NCI-H2081 treated with DMSO at 0.1 percent for 48 hours (cell line): ENCODE measurements at regions not wholly inside any gene's neighbourhood (a gene's known extent, or its start where the extent isn't known, plus 50 kb on each side); places are given as distances from the start of the nearest gene placed in this dataset.
"Not testable (repeated sequence)": the region's sequence is repeated elsewhere in the genome, so short reads cannot be mapped to it uniquely, and the experiment has no call there.

ENCODE experiments used
- DNase-seq: peaks from one replicate; lab custom pipeline; 2025; lab: John Stamatoyannopoulos, UW

DNA sequence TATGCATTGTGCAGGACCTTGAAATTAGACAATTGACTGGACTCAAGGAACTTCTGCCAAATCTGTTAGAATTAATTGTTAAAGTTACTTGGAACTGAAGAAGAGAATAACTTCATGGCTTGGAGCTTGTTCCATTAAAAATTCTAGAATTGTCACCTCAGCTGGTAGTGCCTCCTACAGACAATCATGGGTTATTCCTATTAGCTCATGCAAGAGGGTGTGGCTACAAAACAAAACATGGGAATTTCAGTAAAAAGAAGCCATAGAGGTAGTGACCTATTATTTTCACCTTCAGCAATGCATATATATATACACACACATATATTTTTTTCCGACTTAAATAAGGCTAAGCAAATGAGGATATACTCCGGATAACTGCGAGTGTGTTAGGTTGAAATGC lies 181.9 kb upstream of the DTNA start:
- DNase-seq: no peak

DNA sequence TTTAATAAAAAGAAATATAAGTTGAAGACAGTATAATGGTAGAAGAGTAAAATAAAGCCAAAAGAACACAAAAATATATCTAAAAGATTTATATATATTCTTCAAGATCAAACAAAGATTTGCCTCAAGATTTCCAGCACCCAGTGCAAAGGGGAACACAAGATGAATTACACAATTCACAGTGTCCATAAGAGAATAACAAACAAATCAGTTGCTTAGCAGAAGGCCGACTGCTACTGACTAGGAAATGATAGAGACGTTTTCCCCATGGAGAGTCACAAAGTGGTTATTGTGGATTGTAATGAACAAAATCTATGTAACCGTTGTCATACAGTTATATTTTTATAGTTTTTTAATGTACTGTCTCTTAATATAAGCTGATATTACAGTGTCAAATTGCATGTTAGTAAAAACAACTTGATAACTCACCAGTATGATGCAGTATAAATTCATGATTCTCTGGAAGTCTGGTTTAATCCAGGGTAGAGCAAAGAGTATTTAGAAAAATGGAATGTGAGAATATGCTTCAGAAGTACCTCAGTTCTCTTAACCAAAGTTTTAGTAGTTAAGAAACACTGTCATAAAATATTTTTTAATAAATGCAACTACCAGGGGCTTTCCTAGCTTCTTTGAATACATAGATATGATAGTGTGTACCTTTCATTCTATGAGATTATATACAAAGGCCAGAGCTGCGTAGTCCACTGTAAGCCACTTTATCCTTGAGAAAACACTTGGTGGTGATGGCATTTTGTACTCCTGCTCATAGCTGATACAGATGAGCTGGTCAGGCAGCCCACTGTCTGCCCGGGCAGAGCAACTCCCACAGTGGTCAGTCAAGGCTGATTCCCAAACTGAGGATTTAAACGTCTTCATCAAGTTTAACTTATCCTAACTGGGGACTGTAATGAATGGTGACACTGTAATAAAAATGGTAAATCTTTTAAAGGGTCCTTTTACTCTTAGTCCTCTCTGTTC lies 180.5 kb upstream of the DTNA start:
- DNase-seq: no peak

DNA sequence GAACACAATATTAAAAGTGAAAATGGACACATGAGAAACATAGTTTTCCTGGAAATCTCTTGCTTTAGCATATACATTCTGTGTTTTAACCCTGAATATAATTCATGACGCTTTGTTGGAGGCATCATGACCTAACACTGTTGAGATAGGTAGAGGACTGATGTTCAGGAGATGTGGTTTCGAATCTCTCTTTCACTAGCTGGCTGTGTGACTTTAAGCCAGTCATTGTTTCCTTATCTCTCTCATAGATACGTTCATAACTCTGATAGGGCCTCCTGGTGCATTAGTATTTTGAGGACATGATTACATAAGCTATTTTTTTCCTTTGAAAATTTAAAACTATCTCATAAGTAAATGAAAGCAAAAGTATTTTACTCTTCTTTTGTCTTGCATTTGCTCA lies 179.0 kb upstream of the DTNA start:
- DNase-seq: no peak

DNA sequence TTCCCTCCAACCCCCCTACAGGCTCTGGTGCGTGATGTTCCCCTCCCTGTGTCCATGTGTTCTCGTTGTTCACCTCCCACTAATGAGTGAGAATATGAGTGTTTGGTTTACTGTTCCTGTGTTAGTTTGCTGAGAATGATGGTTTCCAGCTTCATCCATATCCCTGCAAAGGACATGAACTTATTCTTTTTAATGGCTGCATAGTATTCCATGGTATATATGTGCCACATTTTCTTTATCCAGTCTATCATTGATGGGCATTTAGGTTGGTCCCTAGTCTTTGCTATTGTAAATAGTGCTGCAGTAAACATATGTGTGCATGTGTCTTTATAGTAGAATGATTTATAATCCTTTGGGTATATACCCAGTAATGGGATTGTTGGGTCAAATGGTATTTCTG lies 175.5 kb upstream of the DTNA start:
- DNase-seq: not testable (repeated sequence)

DNA sequence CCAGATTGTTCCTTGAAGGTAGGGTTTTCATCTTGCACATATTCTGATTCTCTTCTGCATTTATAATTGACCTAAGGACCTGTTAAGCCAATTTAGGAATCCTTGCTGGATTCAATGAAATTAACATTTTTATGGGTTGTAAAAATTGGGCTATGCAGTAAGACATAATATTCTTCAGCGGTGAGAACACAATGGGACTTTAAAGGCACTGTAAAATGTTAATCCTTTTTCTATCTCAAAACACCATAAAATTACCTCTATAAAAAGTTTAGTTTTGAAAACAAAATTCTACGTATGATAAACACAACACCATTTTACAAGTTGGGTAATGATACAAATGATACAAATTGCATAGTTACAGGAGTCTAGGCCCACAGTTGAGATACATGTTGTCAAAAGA lies 169.2 kb upstream of the DTNA start:
- DNase-seq: no peak

DNA sequence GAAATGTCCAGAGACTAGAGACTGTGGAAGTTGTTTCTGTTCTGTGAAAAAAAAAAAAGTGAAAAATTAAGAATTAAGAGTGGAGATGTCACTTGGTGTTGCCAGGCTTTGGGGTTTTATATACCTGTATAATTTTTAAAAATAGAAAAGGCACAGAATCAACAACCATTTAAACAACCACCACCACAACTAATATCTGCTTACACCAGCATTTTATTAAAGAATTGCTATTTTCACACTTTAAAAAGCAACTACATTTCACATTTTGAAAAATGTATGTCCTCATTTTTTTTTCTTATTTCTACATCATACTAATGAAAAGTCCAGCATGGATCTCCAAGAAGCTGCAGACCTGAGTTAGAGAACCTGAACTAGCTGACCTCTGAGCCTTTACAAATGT lies 167.5 kb upstream of the DTNA start:
- no peak for DNase-seq

DNA sequence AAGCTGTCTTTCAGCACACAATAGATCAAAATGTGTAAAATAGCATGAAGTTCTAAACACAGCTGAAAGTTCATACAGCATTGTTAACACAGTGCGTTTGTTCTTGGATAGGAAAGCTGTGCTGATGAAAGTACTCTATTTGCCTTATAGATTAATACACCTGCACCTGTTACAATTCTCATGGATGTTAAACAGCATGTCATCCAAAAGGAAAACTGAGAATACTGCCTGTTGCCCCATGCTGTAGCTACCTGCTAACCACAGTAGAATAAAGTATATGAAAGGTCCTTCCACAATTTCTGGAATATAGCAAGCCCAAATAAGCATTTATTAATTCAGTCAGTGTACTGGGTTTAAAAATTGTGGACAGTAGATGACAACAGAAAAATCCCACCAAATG lies 166.7 kb upstream of the DTNA start:
- no peak for DNase-seq

DNA sequence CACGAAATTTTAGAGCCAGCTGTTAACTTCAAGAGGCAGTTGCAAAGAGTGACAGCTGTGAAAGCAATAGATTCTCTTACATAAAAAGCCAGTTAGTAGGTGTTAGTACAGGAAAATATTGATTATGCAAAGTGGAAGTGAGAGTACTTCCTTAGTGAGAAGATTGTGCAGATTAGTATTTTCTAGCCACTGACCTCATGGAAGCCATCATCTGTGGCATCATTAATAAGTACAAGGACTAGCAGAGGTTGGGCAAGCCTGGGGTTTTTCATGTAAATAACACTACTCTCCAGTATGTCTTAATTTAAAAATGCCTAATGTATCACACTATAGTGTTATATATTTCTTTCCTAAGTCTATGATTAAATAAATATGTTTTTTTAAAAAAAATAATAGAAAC lies 166.2 kb upstream of the DTNA start:
- no peak for DNase-seq

DNA sequence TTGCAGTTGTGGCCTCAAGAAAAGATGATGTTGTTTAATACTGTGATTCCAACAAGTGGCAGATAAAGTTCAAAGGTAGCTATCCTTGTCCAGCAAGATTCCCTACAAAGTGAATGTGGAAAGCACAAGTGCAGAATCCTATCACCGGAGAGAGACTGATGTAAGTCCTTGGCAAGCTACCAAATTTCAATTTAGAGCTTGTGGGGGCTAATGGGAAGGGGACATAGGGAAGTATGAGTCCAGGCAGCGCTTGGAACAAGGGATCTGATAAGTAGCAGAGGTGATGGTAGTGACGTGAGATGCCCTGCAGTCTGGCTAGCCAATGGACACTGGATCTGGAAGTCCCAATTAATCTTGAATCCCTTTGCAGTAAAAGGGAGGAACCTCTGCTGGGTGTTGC lies 165.2 kb upstream of the DTNA start:
- no peak for DNase-seq

DNA sequence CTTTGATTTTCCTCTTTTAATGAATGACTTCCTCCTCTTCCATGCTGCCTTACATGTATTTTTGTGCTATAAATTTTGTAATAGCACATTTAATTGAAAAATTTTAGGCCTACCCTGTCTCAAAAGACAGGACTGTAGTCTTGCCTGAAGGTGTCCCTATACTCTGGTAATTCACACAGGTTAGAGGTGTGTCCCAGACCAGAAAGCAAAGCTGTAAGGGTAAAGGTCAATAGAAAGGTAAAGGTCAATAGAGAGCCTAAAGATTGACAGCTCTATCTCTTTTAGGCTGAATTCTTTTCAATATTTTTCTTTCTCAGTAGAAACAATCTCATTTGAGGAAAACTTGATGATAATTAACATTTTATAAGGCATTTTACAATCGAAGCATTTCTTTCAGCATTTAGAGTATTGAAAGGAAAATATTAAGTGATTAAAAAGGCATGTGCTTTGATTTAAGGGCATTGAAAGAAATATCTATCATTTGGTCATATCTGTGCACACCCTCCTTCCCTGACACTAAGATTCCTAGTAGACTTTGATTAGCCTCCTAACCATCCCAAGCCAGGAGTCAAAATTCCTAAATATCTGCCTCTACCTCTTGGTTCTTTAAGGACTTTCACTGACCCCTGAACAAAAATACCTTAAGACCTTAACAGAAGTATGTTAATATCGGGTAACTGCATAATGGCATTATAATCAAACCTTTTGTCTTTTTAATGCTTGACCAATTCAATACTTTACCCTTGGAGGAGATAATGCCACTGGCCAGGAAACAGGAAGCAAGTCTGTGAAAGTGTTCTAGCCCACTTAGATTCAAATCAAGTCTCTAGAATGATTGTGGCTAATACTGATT lies 161.8 kb upstream of the DTNA start:
- DNase-seq: no peak

DNA sequence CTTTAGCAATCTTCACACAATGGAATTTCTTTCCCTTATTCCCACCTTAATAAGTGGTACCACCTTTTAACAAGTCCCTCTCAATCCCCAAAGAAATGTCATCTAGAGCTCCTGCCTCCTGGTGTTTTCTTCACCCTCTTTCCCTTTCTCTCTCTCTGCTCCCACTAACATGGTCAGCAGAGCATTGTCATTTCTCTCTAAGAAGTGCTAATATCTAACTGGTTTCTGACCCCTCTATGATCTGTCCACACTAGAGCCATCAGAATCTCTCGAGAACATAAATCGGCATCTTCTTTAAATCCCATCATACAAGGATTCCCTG lies 161.2 kb upstream of the DTNA start:
- DNase-seq: no peak

DNA sequence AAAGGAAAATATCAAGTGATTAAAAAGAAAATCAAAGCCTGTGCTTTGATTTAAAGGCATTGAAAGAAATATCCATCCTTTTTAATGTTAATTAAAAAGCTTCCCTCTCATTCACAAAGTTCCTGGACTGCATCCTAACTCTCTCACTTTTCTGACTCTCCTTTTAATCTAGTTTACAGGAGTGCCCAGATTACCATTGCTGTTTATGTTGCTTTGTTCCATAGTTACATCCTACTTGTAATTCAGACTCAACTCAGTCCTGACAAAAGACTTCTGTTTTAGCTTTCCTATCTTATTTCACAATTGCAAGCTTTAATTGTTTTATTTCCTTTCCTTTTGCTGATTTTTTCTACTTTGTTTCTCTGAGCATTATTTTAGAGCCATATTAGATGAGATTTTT lies 160.7 kb upstream of the DTNA start:
- no peak for DNase-seq

DNA sequence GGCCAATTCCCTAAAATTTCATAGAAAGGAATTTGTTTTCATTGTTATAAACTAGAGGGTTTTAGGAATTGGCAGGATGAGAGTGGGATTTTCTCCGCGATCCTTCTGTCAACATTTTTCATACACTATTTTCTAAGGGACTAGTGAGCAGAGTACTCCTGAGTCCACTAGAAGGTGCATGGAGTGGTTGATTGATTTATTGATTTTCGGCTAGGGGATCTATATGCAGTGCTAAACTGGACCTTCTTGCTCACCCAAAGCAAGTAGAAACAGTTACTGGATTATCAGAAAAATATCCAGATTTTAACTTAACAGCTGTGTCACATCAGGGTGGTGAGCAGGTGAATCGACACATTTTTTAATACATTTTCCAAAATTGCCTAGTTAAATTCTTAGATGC lies 159.9 kb upstream of the DTNA start:
- no peak for DNase-seq

DNA sequence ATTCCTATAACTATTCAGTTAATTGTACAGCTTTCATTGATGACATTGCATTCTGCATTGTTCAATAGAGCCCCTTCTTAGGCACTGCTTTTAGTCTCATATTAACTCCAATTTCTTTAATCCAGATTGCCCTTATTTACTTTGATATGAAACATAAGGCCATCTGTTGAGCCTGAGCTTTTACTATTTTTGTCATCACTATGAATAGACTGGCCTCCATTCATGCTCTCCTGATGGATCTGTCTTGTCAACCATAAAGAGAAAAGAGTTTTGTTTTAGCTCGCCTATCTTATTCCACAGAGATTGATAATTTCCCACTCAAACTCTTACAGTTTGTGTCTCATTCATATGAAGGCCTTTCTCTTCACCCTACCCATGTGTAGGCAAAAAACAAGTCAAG lies 159.2 kb upstream of the DTNA start:
- no peak for DNase-seq

DNA sequence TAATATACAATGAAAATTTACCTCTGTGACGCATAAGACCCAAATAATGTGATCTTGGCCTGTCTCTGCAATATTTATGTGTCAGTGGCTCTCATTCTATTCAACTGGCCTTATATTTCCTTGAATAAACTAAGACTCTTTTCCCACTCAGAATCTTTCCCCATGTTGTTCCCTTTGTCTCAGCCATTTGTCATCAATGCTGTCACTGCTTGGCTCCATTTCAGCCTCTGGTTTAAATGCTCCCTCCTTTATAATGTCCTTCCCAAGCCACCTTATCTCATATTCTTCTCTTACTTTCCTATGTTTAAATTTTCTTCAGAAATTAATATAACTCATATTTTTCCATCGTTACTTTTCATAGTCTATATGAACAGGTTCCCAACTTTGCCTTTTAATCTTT lies 158.3 kb upstream of the DTNA start:
- DNase-seq: no peak

DNA sequence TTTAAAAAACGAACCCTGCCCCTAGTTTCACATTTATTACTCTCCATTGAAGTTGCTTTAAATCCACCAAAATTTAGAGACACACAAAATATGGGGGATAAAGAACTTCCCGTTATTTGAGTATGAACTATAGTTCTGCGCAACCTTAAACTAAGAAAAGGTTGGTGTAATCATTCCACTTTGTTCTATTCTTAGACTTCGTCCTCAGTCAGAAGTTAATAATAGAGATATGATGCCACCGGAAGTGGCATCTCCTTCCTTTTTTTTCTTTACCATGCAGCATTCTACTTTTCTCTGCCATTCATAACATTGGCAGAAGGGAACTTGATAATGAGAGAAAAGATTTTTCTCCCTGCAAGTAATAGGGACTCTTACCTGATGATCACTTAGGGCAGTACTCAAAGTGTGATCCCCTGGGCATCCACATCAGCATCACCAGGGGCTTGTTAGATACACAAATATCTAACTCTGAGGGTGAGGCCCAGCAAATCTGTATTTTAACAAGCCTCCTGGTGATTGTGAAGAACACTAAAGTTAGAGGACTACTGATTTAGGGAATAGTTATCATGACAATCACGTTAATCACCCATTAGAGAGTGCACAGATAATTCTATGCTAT lies 147.7 kb upstream of the DTNA start:
- DNase-seq: no peak

DNA sequence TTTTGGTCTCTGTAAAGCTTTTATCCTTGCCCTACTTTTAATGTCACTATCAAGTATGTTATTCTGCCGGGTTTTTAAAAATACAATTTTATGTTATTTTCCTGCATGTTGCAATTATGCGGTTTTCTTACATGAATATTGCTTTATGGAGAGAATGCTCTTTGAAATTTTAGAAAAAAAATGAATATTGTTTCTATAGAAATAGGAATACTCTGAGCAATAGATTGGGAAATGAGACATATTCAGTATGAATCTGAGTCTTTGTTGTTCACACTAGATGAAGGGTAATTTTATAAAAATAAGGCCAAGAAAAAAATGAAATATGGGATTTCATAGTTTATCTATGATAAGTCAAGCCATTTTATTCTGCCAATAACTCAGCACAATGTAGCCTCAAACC lies 142.2 kb upstream of the DTNA start:
- no peak for DNase-seq

DNA sequence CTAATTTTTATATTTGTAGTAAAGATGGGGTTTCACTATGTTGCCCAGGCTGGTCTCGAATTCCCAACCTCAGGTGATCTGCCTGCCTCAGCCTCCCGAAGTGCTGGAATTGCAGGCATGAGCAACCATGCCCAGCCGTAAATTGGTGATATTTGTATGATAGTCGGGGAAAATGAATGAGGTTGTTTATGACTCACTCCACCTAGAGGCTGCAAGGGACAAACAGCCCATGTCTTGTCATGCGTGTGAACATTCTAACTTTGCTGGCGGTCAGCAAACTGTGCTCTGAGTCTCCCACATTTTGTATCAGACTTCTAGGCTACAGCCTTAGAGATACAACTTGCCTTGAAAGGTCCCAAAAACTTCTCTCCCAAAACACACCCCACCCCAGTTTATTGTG lies 133.5 kb upstream of the DTNA start:
- no peak for DNase-seq

DNA sequence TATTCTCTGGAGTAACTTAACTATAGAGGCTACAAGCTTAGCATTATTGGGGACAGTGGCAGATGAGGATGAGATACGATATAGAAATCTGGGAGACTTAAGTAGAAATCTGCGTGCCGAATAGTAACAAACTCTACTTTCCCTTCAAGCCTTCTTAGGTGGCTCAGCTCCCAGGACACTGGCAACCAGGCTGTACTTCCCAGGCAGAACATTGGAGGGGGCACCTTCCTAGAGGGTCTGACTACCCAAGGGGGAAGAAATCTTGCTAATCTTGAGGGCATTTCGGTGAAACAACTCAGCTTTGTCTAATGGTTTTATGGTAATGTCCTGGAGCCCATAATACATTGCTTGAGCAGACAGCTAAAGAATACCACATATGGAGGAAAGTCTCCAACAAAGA lies 126.2 kb upstream of the DTNA start:
- no peak for DNase-seq

DNA sequence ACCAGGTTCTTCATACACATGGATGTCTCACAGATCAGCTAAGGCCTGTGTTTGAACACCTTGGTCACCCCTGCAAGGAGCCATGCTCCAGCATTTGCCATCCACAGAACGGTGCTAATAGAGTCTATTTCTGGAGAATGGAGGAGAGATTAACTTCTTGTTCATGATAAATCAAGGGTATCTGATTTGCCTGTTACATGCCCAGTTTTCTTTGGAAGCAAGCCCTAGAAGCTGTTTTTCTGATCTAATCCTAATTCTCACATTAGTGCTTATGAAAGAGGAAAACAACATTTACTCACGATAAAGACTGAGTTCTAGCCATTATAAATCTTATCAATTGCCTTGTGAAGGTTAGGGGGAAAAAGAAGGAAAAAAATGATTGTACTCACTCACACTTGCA lies 119.6 kb upstream of the DTNA start:
- no peak for DNase-seq

DNA sequence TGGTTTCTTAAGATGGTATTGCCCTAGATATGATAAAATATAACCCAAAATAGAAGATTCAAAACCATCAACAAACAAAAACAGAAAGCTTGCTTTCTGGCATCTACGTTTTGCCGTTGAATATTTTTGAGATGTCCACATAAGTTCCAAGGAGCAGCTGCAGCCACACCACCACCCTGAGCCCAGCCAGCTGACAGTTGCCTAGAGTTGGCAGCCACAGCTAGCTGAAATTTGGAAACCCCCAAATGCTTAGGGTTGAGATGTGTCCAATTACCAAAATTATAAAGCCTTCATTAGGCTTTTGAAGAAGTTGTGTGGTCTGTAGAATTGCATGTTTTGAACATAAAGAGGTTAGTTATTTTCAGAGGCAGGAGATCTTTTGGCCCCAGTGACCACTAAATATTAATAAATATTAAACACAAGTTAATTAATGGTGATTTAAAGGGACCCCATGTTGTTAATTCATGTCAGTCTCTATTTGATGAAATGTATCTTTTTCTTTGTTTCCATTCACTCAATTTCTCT lies 118.1 kb upstream of the DTNA start:
- no peak for DNase-seq

DNA sequence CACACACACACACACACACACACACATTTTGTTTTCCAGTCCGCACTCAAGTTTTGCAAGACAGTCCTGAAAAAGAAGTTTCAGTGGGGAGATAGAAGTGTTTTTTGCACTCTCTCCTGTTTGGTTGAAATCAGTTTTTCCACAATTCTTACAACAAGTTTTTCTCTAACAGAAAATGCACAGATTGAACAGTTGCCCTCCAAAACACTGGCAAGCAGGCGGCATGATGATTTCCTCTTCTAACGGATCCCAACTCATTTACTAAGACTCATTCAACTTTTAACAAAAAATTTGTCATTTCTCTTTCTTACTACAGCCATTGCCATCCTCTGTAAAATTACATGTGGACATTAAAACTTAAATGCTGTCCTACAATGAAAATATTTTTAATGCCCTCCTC lies 117.6 kb upstream of the DTNA start:
- DNase-seq: no peak

DNA sequence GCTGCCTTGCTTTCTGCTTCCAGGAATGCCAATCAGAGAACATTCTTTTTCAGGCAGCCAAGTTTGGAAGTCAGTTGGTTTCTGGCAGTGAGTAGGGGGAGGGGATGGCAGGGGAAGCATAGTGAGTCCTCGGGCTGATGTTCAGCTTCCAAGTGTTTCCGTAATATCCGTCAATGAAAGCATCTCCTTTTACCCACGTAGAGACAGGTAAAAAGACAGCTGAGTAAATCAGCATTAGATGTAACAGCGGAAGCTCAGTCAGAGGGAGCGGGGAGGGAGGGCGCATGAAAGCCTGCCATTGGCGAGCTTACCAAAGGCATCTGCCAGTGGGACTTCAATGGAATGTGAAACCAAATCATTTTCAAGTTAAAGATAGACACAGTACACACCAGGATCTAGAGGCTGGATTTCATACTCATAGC lies 117.1 kb upstream of the DTNA start:
- DNase-seq: no peak
